HG03520 (cell line): ENCODE measurements at regions not wholly inside any gene's neighbourhood (a gene's known extent, or its start where the extent isn't known, plus 50 kb on each side); places are given as distances from the start of the nearest gene placed in this dataset.
"Not testable (repeated sequence)": the region's sequence is repeated elsewhere in the genome, so short reads cannot be mapped to it uniquely, and the experiment has no call there.

Source experiments
- ATAC-seq: cut with Tn5 transposase; IDR thresholded peaks from one replicate; pipeline ENCODE4 v1.9.1; 2021; ENCODE audit warnings: mild to moderate bottlenecking, moderate library complexity; ENCODE audit not compliant: unreplicated experiment

DNA sequence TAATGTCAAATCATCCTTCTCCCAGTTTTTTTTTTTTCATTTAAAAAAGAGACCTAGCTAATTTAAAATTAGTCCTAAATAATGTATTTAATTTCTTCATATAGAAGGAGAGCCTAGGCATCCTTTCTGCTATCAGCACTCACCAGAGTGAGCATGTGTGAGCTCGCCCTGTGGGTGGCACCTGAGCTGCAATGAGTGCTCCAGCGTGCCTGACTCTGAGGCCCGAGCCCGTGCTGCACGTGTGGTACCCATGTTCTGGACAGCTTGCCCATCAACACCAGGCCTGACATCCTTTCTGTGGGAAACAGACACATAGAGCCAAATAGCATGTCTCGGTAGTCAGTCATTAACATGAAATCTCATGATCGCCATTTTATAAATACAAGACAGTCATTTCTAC lies 381.4 kb downstream of the DTWD2 start:
- no peak for ATAC-seq

DNA sequence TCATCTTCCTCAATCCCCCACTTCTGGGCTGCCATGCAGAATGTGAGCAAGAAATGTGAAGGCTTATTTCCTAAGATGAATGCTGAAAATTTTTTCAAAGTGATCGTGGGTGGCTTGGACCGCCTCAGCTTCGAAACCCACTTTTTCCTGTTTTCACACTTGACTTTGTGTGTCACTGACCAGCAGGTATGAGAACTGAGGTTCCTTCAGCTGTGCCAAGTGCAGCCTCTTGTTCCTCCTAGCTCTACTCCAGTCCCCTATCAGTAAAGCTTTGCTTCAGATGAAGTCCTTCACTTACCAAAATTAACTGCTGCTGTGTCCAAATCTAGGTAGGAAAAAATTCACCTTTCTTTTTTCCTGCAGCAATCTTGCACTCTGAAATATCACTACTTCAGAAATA lies 382.6 kb downstream of the DTWD2 start:
- no peak for ATAC-seq

DNA sequence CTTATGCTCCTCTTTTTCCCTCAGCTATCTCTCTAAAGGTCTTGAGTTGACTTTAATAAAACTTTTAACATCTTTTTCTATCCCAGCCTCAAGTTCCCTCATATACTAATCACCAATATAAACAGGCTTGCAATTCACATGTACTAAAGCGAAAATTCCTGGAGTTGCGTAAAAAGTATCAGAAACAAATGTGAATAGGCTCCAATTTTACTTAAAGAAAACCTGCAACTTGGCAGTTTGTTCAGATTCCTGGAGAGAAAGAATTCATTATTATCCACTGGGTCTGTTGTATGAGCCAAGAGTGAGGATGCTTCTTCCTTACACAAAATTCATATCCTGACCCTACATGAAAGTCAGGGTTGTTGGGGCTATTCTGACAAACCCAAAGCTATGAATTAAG lies 384.2 kb downstream of the DTWD2 start:
- ATAC-seq, result no peak

DNA sequence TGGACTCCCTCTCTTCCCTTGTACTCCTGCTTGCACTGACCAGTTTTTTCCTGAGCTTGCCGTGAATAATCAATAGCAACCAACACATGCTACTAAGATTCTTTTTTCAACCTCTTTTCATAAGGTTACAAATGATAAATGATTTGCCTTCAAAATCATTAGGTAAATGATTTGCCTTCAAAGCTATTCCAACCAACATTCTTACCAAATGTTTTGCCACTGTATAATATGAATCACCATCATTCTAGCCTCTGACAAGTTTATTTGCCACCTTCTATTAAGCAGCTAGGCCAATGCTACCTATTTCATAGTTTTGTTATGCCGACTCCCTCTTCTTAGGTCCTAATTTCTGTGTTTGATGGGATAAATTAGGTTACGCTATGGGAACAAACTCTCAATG lies 385.1 kb downstream of the DTWD2 start:
- no peak for ATAC-seq

DNA sequence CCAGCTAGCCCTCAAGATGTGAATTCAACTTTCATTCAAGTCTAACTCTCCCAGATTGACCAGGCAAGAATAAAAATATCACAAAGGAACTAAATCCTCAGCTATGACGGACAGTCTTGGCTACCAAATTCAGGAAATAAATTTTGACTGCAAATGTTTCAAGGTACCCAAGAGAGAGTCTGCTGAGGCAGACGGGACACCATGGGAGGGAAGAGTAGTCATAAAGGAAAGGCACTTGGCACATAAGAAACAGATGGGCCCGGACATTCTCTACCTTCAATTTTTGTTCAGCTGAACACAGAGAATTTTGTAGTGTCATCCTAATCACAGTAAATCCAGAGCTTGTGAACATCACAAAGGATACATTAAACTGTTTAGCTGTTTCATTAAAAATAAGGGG lies 390.0 kb downstream of the DTWD2 start:
- no peak for ATAC-seq

DNA sequence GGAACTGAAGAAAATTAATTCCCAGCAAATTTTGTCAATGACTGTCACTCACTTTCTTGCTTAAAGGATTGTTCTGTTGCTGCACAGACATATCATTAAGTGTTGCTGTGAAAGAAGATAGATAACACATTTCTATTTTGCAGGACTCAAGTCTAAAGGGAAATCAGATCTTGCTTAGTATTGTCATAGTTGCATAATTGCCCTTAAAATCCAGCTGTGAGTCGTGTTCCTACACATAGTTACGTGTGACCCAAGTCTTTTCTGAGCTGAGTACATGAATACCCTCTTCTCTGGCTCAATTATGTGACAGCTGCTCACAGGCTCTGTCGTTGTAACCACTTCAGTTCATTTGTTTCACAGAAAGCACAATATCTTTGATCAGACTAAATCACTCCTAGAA lies 390.8 kb downstream of the DTWD2 start:
- no peak for ATAC-seq

DNA sequence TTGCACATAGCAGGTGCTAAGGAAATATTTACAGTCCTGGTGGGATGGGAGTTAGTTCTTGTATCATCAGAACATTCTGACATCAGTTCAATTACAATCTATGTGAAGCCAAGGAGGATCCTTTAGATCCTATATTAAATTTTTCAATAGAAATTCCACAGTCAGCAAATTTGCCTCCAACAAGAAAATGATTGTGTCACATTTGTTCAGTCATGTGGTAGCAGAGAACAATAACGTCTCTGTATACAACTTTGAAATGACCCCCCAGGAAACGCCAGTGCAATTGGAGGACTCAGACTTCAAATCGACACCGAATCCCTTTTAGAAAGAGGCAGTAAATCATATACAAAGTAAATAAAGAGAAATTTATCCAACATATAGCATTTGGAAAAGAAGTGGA lies 392.1 kb downstream of the DTWD2 start:
- no peak for ATAC-seq

DNA sequence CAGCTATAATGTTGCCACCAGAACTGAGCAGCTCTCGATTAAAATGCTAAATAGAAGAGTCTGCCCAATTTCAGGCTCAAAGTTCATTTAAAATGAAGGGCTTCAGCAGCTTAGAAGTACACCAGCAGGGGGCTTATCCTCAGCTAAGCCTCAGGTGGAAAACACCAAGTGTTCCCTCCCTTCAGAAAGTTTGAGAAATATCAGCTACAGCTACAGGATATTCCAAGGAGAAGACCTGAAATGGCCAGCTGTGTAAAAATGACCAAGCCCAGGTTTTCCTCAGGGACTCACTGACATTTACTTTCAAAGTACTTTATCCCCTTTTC lies 395.4 kb downstream of the DTWD2 start:
- ATAC-seq, result no peak

DNA sequence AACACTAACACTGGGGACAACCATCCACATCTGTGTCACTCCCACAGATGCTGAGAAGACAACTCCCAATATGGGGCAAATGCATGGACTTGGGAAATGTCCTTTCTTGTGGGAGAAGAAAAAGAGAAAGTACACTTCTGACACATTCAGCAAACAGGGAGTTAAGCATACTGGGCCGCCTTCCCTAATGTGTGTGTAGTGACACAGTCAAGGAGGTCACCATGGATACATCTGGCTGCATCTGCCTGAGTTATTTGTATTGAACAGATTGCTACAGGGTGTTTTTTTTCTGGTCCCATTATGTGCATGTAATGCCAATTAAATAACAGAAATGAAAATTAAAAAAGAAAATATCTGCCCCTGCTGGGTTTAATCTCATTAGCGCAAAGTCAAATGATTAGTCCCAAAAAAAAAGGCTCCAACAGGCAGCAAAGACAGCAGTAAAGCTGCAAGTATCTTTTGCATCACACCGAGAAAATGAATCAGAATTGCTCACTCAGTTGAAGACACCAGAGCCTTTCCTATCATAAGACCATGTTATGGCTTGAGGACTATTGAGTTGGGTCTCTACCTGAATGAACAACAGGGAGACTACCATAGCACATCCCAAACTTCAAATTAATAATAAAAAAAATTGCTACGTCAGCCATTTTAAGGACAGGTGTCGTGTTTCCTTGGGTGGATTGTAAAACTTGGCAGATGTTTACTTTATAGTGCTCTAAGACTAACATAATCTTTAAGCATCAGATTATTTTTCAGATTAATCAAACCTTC lies 395.9 kb downstream of the DTWD2 start:
- ATAC-seq, result no peak

DNA sequence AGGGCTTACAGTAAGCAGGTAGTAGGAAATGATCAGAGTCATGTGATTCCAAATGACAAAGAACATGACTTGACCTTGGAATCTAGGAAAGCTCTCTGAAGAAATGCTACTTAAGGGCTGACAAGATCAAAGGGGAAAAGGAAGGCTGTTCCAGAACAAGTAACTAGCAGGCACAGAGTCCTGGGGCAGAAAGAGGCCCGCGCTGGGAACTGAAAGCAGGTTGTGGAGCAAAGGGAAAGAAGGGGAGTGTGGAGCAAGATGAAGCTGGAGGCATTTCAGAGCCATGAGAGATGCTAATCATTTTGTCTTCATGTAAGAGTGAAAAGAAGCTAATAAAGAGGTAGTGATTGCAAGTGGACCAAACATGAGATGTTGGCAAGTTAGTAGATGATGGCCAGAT lies 397.5 kb downstream of the DTWD2 start:
- ATAC-seq, result no peak

DNA sequence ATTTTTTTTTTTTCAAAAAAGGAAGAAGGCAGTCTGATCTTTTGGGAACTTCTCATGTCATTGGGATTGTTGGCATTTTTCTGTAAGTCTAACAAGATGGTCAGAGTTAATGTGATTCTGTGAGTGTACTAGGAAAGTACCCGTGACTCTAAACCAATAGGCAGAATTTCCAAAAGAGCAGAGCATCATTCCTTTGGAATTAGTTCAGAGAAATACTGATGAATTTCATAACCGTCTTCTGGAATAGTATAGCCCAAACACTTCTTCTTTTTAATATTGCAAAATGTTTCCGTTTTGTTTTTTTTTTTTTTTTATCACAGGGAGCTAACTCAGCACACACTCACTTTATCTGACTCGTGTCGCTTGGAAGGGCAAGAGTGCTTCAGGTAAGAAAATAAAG lies 407.4 kb downstream of the DTWD2 start:
- no peak for ATAC-seq

DNA sequence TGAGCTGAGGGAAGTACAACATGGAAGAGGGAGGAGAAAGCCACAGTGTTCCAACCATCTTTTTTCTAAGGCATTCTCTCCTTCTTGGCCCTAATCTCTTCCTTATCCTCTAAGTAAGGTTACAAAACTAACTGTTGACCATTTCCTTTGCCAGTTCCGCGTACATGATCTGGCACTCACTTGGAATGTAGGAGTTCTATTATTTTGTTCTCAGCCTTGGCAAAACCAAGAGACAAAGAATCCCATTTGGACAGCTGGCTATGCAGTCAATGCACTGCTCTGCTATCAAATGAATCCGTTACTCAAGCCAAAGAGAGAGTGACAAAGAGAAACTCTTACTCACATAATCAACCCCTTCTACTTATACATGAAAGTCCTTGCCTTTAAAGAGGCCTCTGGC lies 410.3 kb downstream of the DTWD2 start:
- no peak for ATAC-seq

DNA sequence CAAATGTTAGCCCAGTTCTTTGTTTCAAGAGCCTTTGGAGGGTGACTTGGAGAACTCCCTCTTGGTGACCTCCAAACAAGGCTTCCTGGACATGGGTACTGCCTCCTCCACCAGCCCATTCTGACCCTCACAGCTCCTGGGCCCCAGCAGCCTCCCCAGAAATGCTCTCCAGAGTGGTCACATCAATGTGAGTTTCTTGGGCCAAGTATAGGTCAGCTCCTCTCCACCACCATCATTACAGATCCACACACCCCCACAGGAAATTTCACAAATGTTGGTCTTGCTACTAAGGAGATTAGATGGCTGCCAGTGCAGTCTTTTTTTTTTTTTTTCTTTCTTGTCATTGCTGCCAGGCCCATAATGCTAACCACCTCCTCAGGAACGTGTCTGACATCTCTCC lies 410.7 kb downstream of the DTWD2 start:
- no peak for ATAC-seq

DNA sequence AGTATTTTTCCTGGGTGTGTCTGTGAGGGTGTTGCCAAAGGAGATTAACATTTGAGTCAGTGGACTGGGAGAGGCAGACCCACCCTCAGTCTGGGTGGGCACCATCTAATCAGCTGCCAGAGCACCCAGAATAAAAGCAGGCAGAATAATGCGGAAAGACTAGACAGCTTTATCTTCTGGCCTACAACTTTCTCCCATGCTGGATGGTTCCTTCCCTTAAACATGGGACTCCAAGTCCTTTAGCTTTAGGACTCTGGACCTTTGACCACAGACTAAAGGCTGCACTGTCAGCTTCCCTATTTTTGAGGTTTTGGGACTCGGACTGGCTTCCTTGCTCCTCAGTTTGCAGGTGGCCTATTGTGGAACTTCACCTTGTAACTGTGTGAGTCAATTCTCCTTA lies 418.1 kb downstream of the DTWD2 start:
- ATAC-seq, result not testable (repeated sequence)

DNA sequence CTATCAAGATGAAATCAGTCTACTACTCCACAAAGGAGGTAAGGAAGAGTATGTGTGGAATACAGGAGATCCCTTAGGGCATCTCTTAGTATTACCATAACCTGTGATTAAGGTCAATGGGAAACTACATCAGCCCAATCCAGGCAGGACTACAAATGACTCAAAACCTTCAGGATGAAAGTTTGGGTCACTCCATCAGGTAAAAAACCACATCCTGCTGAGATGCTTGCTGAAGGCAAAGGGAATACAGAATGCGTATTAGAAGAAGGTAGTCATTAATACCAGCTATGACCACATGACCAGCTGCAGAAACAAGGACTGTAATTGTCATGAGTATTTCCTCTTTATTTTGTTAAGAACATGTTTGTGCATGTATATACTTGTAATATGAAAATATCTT lies 418.8 kb downstream of the DTWD2 start:
- not testable (repeated sequence) for ATAC-seq

DNA sequence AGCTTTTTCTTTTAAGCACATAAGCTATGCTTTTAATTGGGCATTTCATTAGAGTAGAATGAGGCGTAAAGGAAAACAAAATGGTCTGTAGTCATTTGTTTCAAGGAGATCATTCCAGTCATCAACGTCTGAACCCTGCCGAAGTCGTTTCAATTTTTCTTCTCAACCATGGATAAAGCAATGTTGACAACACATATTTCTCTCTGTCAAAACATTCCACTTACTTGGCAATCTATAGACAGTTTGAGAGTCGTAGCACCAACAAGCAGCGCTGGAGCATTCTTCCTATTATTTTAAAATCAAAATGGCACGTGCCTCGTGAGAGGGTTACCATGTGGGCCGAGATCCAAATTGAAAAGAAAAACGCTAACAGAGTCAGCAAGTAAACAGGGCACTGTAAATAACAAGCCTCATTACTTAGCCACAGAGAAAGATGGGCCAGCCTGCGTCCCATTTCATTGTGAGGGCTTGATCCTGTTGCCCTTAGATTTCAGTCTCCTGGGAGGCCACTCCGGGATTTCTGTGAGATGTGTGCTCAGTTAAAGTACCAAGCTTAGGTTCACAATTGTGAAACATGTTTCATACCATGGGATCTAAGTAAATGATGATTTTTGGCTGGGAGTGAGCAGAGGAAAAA lies 422.9 kb downstream of the DTWD2 start:
- ATAC-seq, result no peak

DNA sequence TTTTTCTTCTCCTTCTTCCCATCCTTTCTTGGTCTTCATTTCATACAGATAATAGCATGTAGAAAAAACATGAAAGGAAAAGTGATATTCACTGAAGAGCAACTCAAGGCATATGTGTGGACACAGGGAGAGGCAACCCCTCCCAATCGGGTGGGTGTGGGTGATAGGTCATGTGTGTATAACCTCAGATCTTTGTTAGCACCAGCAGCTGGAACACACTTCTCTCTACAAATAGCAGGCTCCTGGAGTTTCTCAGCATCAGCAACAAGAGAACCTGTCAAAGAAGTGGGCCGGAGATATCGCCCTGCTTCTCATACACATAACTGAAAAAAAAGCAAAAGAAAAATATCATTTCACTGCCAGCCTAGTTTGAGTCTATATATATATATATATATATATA lies 426.4 kb downstream of the DTWD2 start:
- no peak for ATAC-seq

DNA sequence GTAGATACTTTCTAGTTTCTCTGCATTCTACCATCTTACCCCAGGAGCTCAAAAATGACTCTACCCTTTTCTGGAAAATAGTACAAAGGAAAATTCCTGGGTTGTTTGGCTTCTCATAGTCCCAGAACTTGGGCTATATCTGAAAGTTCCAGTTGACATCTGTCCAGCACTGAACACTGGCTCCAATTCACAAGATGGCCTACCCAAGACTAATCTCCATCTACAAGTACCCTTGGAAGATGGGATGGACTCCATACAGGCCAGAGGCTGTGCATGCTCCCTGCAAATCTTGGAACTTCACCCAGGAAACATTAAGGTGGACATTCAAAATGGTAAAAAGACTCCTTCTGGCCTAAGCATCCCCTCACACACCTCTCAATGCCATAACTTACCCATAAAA lies 427.1 kb downstream of the DTWD2 start:
- ATAC-seq, result no peak

DNA sequence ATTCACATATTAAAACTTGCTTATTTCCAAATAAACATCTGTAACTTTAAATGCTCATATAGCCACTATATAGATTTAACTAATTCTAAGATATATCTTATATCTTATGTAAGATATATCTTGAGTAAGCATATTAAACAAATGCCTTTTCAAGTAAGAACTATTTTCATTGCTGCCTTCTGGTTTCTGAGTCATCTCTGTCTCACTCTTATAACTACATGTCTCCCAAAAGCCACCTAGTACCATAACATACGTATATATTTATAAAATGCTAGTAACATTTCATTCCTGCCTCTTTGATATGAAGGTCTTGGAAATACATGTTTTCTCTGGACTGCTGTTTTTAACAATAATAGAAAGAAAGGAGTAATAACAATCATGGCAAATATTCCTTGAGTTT lies 429.5 kb downstream of the DTWD2 start:
- ATAC-seq, result no peak

DNA sequence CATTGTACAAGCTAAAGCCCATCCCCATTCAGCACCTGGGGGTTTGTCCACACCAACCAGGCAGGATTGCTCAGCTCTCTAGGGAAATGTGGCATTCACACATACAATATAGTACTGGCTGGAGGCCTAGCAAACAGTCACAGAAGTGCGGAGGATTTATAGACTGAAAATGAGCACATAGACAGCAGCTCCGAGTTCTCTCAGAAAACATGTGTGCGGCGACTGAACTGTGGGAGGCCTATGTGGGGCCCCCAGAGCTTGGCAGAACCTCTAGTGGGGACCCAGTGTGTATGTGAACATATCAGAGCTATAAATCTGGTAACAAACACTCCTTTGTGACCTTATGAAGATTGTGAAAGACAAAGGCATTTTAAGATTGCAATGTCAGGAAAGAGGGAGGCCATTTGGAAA lies 431.1 kb downstream of the DTWD2 start:
- ATAC-seq, result no peak

DNA sequence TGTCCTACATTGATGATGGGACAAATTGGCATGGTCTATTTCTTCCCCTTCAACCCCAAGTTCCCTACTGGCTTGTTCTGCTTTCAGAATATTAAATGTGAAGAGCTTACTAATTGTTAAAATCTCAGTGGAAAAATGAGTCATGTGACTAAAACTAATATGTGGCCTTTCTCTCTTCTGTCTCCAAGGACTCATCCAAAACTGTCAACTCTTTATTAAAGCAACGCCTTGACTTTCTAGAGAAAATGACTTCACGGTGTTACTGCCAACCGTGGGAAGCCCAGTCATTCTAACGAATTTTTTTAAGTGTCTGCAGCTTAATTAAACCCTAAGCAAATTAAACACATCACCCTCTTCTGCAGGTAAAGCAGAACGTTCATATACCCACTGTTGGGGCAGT lies 431.6 kb downstream of the DTWD2 start:
- ATAC-seq, result no peak

DNA sequence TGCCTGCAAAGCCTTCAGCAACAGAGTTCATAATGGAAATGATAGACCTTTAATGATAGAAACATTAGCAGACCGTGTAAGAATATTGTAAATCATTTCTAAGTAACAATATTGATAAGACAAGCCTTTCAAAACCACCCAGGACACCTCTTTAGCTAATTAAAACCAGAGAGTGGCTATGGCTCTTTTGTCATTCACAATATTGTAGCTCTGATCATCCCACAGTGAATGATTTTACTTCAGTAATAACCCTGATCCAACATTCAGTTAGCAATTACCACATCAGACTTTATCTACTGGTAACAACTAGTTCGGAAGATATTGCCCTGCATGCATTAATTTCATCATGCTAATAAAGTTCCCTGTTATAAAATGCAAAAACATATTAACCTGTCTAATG lies 432.6 kb downstream of the DTWD2 start:
- no peak for ATAC-seq

DNA sequence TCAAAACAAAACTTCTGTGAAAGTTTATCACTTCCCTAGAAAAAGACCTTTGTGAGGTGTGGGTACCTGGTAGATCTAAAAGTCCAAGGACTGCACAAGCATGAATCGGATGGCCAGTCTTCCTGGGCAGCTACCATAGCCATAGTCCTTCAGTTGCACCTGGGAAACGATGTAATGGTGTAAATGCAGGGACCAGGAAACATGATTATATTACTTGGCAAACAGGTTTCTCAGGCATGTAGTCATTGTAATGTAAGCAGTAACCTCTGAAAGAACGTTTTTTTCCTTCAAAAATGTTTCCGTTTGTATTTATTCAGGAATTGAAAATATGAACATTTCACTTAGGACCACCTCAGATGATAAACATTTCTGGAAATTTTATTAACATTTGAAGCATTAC lies 433.4 kb downstream of the DTWD2 start:
- no peak for ATAC-seq
